A549 (cell line): ENCODE measurements at regions not wholly inside any gene's neighbourhood (a gene's known extent, or its start where the extent isn't known, plus 50 kb on each side); places are given as distances from the start of the nearest gene placed in this dataset.
A peak's percentile ranks its signal among the peaks of the same experiment; 100 is the strongest.

Experiments
- CBX2 ChIP-seq: fragments of 200-600 bp; sonication (generic); IDR thresholded peaks from 2 replicates; pipeline ENCODE4 v1.6.1; 2016; ENCODE audit warnings: low read depth, mild to moderate bottlenecking, borderline replicate concordance
- E2F6 ChIP-seq: IDR thresholded peaks from 2 replicates; pipeline ENCODE4 v1.6.1; 2012; ENCODE audit warnings: low read depth, borderline replicate concordance
- EP300 ChIP-seq, 2 experiments: fragments of >200 bp; sonication (Bioruptor Twin); formaldehyde crosslinking; IDR thresholded peaks; 2 replicates in 1 of 2; 3 replicates in 1 of 2; pipeline ENCODE4 v1.6.1; 2016 to 2017
- FOSB ChIP-seq: fragments of 250-450 bp; sonication (Bioruptor Pico); IDR thresholded peaks from 2 replicates; pipeline ENCODE4 v1.5.0; 2020; ENCODE audit warnings: mild to moderate bottlenecking, moderate library complexity
- FOSL2 ChIP-seq, 2 experiments: fragments of 450-650 bp in 1 of 2; fragments of >200 bp in 1 of 2; sonication (Bioruptor Twin) in 1 of 2; formaldehyde crosslinking; IDR thresholded peaks; 2 replicates each; pipeline versions ENCODE4 v1.5.0 to v1.6.1; 2016 to 2020; ENCODE audit warnings: mild to moderate bottlenecking in 1 of 2, moderate library complexity in 1 of 2
- GATA3 ChIP-seq: IDR thresholded peaks from 2 replicates; pipeline ENCODE4 v1.6.1; 2012; ENCODE audit warnings: borderline replicate concordance
- HDAC2 ChIP-seq: fragments of 200-600 bp; sonication (generic); IDR thresholded peaks from 2 replicates; pipeline ENCODE4 v1.6.1; 2016
- HES2 ChIP-seq: fragments of >200 bp; sonication (Bioruptor Twin); formaldehyde crosslinking; IDR thresholded peaks from 2 replicates; pipeline ENCODE4 v1.6.1; 2016
- HMGXB4 ChIP-seq: fragments of 250-450 bp; sonication (Bioruptor Pico); IDR thresholded peaks from 2 replicates; pipeline ENCODE4 v1.5.0; 2021; ENCODE audit warnings: mild to moderate bottlenecking, moderate library complexity, borderline replicate concordance
- HOXA7 ChIP-seq: fragments of 250-450 bp; sonication (Bioruptor Pico); IDR thresholded peaks from 2 replicates; pipeline ENCODE4 v1.5.0; 2020; ENCODE audit warnings: mild to moderate bottlenecking, moderate library complexity
- HOXB5 ChIP-seq: fragments of 250-450 bp; sonication (Bioruptor Pico); IDR thresholded peaks from 2 replicates; pipeline ENCODE4 v1.5.0; 2020; ENCODE audit warnings: mild to moderate bottlenecking, moderate library complexity
- JUN ChIP-seq, 2 experiments: fragments of >200 bp; sonication (Bioruptor Twin); formaldehyde crosslinking; IDR thresholded peaks; 2 replicates in 1 of 2; 3 replicates in 1 of 2; pipeline ENCODE4 v1.6.1; 2016 to 2017
- PHF8 ChIP-seq: fragments of 200-600 bp; sonication (generic); IDR thresholded peaks from 2 replicates; pipeline ENCODE4 v1.6.1; 2016; ENCODE audit warnings: low read depth, mild to moderate bottlenecking, antibody characterized with exemption, moderate library complexity, borderline replicate concordance
- POLR2A ChIP-seq: IDR thresholded peaks from 2 replicates; pipeline ENCODE4 v1.6.1; 2012; ENCODE audit warnings: mild to moderate bottlenecking, low read length
- RAD21 ChIP-seq, 2 experiments: fragments of >200 bp in 1 of 2; sonication (Bioruptor Twin) in 1 of 2; formaldehyde crosslinking in 1 of 2; IDR thresholded peaks in 1 of 2; conservative IDR thresholded peaks in 1 of 2; 2 replicates in 1 of 2; 3 replicates in 1 of 2; pipeline ENCODE4 v1.6.1; 2012 to 2018; ENCODE audit warnings: inconsistent platforms in 1 of 2
- RARB ChIP-seq: fragments of 250-450 bp; sonication (Bioruptor Pico); IDR thresholded peaks from 2 replicates; pipeline ENCODE4 v1.8.0; 2021; ENCODE audit warnings: mild to moderate bottlenecking, moderate library complexity
- REST ChIP-seq: fragments of 200-600 bp; sonication (generic); IDR thresholded peaks from 2 replicates; pipeline ENCODE4 v1.6.1; 2016; ENCODE audit warnings: antibody characterized with exemption, mild to moderate bottlenecking, moderate library complexity
- RFX5 ChIP-seq: fragments of 450-650 bp; IDR thresholded peaks from 2 replicates; pipeline ENCODE4 v1.7.1; 2014; ENCODE audit warnings: antibody characterized with exemption, mild to moderate bottlenecking, moderate library complexity
- TFCP2L1 ChIP-seq: fragments of 250-450 bp; sonication (Bioruptor Pico); IDR thresholded peaks from 2 replicates; pipeline ENCODE4 v1.5.0; 2021; ENCODE audit warnings: mild to moderate bottlenecking
- USF2 ChIP-seq: fragments of 450-650 bp; IDR thresholded peaks from 2 replicates; pipeline ENCODE4 v1.6.1; 2014; ENCODE audit warnings: antibody characterized with exemption
- ZSCAN20 ChIP-seq: fragments of 250-450 bp; sonication (Bioruptor Pico); IDR thresholded peaks from 2 replicates; pipeline ENCODE4 v1.8.0; 2022; ENCODE audit warnings: mild to moderate bottlenecking, moderate library complexity

- TF ChIP-seq USF2 = peak; percentile 47
- no peak for TF ChIP-seq GATA3
- peak; percentile 61; the same call in 1 of the 2 replicates for TF ChIP-seq HMGXB4 (CRISPR knock-in tag)
- peak; percentile 41; the same call in 1 of the 2 replicates for TF ChIP-seq ZSCAN20 (CRISPR knock-in tag)
- 0 out of 2 replicates have a peak, but pooled peaks have one; percentile 67 for TF ChIP-seq FOSB (CRISPR knock-in tag)
- peak; percentile 82 to 89; a peak in 4 of 5 replicates for TF ChIP-seq JUN (IDR thresholded peaks at IDR 0.05)
- no peak for TF ChIP-seq HES2
- peak; percentile 85; the same call in 1 of the 2 replicates for TF ChIP-seq TFCP2L1
- no peak; the same call in 1 of the 2 replicates for TF ChIP-seq FOSL2 (IDR thresholded peaks at IDR 0.05)
- TF ChIP-seq FOSL2 (CRISPR knock-in tag; IDR thresholded peaks at IDR 0.05) = peak; percentile 82
- TF ChIP-seq PHF8 = no peak
- no peak for TF ChIP-seq POLR2A
- TF ChIP-seq CBX2 = no peak
- TF ChIP-seq HDAC2 = no peak
- 0 out of 2 replicates have a peak, but pooled peaks have one; percentile 60 for TF ChIP-seq RFX5
- TF ChIP-seq RARB = peak; percentile 47; the same call in 1 of the 2 replicates
- TF ChIP-seq REST = no peak
- TF ChIP-seq HOXA7 (CRISPR knock-in tag) = 0 out of 2 replicates have a peak, but pooled peaks have one; percentile 52
- peak; percentile 78; the same call in 1 of the 2 replicates for TF ChIP-seq E2F6
- peak; percentile 8 to 58; a peak in 2 of 5 replicates for TF ChIP-seq EP300 (IDR thresholded peaks at IDR 0.05)
- TF ChIP-seq RAD21 (conservative IDR thresholded peaks at IDR 0.05 in 1 of 2, IDR thresholded peaks at IDR 0.05 in 1 of 2) = peak in 1 of 2 experiments; percentile 60; a peak in 3 of 5 replicates
- peak; percentile 96 for TF ChIP-seq HOXB5 (CRISPR knock-in tag)
These were observed 207.1 kb downstream of the C9orf50 start (continued) for GRCh38 chr9:129413537-129414376.
